Mesenchymal stem cell (in vitro differentiated cells and primary cell): ENCODE measurements at regions not wholly inside any gene's neighbourhood (a gene's known extent, or its start where the extent isn't known, plus 50 kb on each side); places are given as distances from the start of the nearest gene placed in this dataset.

Source experiments
- DNase-seq: peaks from one replicate; pipeline ENCODE4 v3.0.0-alpha.2; 2013
- H2AFZ ChIP-seq: one replicate; pipeline ENCODE4 v1.6.1; 2013; ENCODE audit warnings: low read depth, mild to moderate bottlenecking, control low read depth, inconsistent platforms, low read length, moderate library complexity
- H2AK5ac ChIP-seq: 2 replicates; pipeline ENCODE4 v1.6.1; 2013; ENCODE audit warnings: low read length, moderate library complexity, mild to moderate bottlenecking, inconsistent platforms; ENCODE audit not compliant: severe bottlenecking
- H2BK120ac ChIP-seq: one replicate; pipeline ENCODE4 v1.6.1; 2013; ENCODE audit warnings: low read depth, mild to moderate bottlenecking, inconsistent platforms, low read length, moderate library complexity
- H2BK12ac ChIP-seq, 2 experiments: one replicate each; pipeline ENCODE4 v1.6.1; 2013; ENCODE audit warnings: inconsistent platforms in 2 of 2, low read length in 2 of 2, mild to moderate bottlenecking in 2 of 2, moderate library complexity in 2 of 2, control low read depth in 1 of 2
- H2BK15ac ChIP-seq: one replicate; pipeline ENCODE4 v1.6.1; 2013; ENCODE audit warnings: mild to moderate bottlenecking, low read depth, inconsistent platforms; ENCODE audit not compliant: poor library complexity, severe bottlenecking
- H2BK5ac ChIP-seq: 2 replicates; pipeline ENCODE4 v1.6.1; 2013; ENCODE audit warnings: low read depth, mild to moderate bottlenecking, low read length, control low read depth, inconsistent platforms; ENCODE audit not compliant: poor library complexity, severe bottlenecking
- H3K14ac ChIP-seq, 2 experiments: one replicate each; pipeline ENCODE4 v1.6.1; 2013; ENCODE audit warnings: inconsistent platforms in 2 of 2, low read length in 2 of 2, control low read depth in 1 of 2, mild to moderate bottlenecking in 1 of 2, moderate library complexity in 1 of 2
- H3K18ac ChIP-seq, 2 experiments: one replicate each; pipeline ENCODE4 v1.6.1; 2013; ENCODE audit warnings: inconsistent platforms in 2 of 2, low read length in 2 of 2, control low read depth in 1 of 2, low read depth in 1 of 2, mild to moderate bottlenecking in 1 of 2
- H3K23ac ChIP-seq, 2 experiments: one replicate each; pipeline ENCODE4 v1.6.1; 2013; ENCODE audit warnings: inconsistent platforms in 2 of 2, low read length in 2 of 2, mild to moderate bottlenecking in 2 of 2, moderate library complexity in 2 of 2, control low read depth in 1 of 2
- H3K27ac ChIP-seq: 2 replicates; pipeline ENCODE4 v1.5.1; 2013; ENCODE audit warnings: mild to moderate bottlenecking, moderate library complexity, low read length, control low read depth, inconsistent platforms; ENCODE audit not compliant: poor library complexity, severe bottlenecking
- H3K27me3 ChIP-seq, 2 experiments: 2 replicates each; pipeline versions ENCODE4 v1.6.1 to v1.7.0; 2013; ENCODE audit warnings: low read length in 2 of 2, mild to moderate bottlenecking in 2 of 2, moderate library complexity in 2 of 2, control low read depth in 1 of 2, inconsistent platforms in 1 of 2; ENCODE audit not compliant: control insufficient read depth in 1 of 2, insufficient read depth in 1 of 2
- H3K36me3 ChIP-seq, 2 experiments: 2 replicates each; pipeline versions ENCODE4 v1.6.1 to v1.7.0; 2013; ENCODE audit warnings: low read length in 2 of 2, control low read depth in 1 of 2, inconsistent platforms in 1 of 2, low read depth in 1 of 2, mild to moderate bottlenecking in 1 of 2; ENCODE audit not compliant: insufficient read depth in 2 of 2, control insufficient read depth in 1 of 2
- H3K4ac ChIP-seq, 2 experiments: one replicate each; pipeline ENCODE4 v1.6.1; 2013; ENCODE audit warnings: inconsistent platforms in 2 of 2, low read length in 2 of 2, mild to moderate bottlenecking in 2 of 2, moderate library complexity in 2 of 2, control low read depth in 1 of 2, low read depth in 1 of 2
- H3K4me1 ChIP-seq: 2 replicates; pipeline ENCODE4 v1.6.1; 2013; ENCODE audit warnings: low read depth, low read length, control low read depth; ENCODE audit not compliant: control insufficient read depth, insufficient read depth
- H3K4me2 ChIP-seq: 2 replicates; pipeline ENCODE4 v1.6.1; 2013; ENCODE audit warnings: low read length, mild to moderate bottlenecking, inconsistent platforms; ENCODE audit not compliant: poor library complexity, severe bottlenecking
- H3K4me3 ChIP-seq, 2 experiments: 2 replicates each; pipeline versions ENCODE4 v1.5.1 to v1.7.0; 2013; ENCODE audit warnings: low read length in 2 of 2, mild to moderate bottlenecking in 2 of 2, control low read depth in 1 of 2, low read depth in 1 of 2; ENCODE audit not compliant: insufficient read depth in 1 of 2
- H3K79me1 ChIP-seq: replicated peaks from 2 replicates; pipeline ENCODE4 v1.6.1; 2013; ENCODE audit warnings: mild to moderate bottlenecking, control low read depth, low read length, inconsistent platforms; ENCODE audit not compliant: poor library complexity, severe bottlenecking
- H3K9ac ChIP-seq: 2 replicates; pipeline ENCODE4 v1.7.0; 2013; ENCODE audit warnings: mild to moderate bottlenecking, low read length, moderate library complexity
- H3K9me3 ChIP-seq: 2 replicates; pipeline ENCODE4 v1.7.0; 2013; ENCODE audit warnings: mild to moderate bottlenecking, low read length; ENCODE audit not compliant: control insufficient read depth
- H4K8ac ChIP-seq: one replicate; pipeline ENCODE4 v1.6.1; 2013; ENCODE audit warnings: inconsistent platforms, mild to moderate bottlenecking, low read length, moderate library complexity
- H4K91ac ChIP-seq: one replicate; pipeline ENCODE4 v1.6.1; 2013; ENCODE audit warnings: mild to moderate bottlenecking, low read length, inconsistent platforms
- WGBS: methylation state at CpG from one replicate; pipeline ENCODE4 v1.1.7; 2013; ENCODE audit warnings: mixed read lengths; 5-methylcytosine and 5-hydroxymethylcytosine counted together

DNA sequence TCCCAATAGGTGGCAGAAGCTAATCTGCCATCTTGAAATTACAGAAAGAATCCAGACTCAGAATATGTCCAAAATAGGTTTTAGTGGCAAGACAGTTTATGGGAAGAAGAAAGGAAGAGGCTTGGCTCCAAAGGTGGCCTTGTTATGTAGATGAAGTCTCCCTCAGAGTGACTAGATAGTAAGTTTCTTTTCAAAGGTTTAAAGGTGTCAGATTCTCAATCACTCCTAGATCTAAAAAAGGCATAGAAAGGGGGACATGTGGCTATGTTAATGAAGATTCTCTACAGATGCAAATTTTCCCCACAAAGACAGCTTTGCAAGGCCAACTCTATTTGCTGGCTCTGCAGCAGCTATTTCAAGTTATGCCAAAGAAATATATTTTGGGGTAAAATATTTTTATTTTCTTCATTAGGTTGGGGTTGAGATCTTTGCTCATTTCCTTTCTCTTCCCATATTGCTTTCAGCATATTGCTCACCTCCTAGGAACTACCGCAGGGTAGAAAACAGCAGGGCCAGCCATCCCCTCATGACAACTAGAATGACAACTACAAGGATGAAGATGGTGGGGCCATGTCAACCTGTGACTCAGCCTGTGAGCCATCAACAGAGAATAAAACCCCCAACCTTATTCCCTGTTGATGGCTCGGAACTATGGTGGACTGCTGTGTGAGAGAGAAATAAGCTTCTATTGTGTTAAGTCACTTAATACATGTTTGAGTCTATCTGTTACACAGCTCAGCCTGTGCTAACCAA lies 274.0 kb upstream of the GALNT17 start:
- 63% methylated on average over 1 of the region's 2 CpGs for WGBS
- Histone ChIP-seq H3K14ac (no peak overlapping the region), H2BK5ac (no peak overlapping the region), H3K9me3 (peaks cover 10% of the 10 kb centered on the region), H4K91ac (no peak overlapping the region), H3K36me3 (no peaks in the 10 kb centered on the region), H3K4me3 (no peak overlapping the region), H3K27ac (no peak overlapping the region), H3K4me2 (no peak overlapping the region), H3K9ac (no peak overlapping the region), H3K27me3 (peaks cover 0 to 18% of the 10 kb centered on the region in 2 experiments), H2AFZ (no peak overlapping the region), H3K18ac (no peak overlapping the region), H3K4me1 (no peaks in the 10 kb centered on the region), H3K23ac (no peak overlapping the region), H2AK5ac (no peak overlapping the region), H2BK12ac (no peak overlapping the region), H2BK15ac (no peak overlapping the region), H3K79me1 (no peaks in the 10 kb centered on the region), H3K4ac (no peak overlapping the region), H4K8ac (no peak overlapping the region), H2BK120ac (no peak overlapping the region)
- no peak for DNase-seq

DNA sequence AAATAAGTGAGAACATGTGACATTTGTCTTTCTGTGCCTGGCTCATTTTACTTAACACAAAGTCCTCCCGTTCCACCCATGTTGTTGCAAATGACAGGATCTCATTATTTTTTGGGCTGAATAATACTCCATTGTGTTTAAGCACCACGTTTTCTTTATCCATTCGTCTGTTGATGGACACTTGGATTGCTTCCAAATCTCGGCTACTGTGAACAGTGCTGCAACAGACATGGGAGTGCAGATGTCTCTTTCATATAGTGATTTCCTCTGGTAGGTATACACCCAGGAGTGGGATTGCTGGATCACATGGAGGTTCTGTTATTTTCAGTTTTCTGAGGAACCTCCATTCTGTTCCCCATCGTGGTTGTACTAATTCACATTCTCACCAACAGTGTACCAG lies 264.4 kb upstream of the GALNT17 start:
- no peak overlapping the region for H3K14ac ChIP-seq
- H3K4me2 ChIP-seq, result no peak overlapping the region
- DNase-seq, result no peak
- H2BK15ac ChIP-seq, result no peak overlapping the region
- peaks cover 6% of the 10 kb centered on the region for H3K9me3 ChIP-seq
- no peak overlapping the region for H2BK120ac ChIP-seq
- H3K4ac ChIP-seq, result no peak overlapping the region
- no peaks in the 10 kb centered on the region for H3K79me1 ChIP-seq
- H2BK5ac ChIP-seq, result no peak overlapping the region
- no peak overlapping the region for H4K91ac ChIP-seq
- WGBS, result 58% methylated on average over 5 of the region's 5 CpGs
- no peak overlapping the region for H2AFZ ChIP-seq
- no peak overlapping the region for H3K23ac ChIP-seq
- no peak overlapping the region for H3K4me3 ChIP-seq
- H4K8ac ChIP-seq, result no peak overlapping the region
- H2AK5ac ChIP-seq, result no peak overlapping the region
- no peak overlapping the region for H3K27ac ChIP-seq
- H3K36me3 ChIP-seq, result no peaks in the 10 kb centered on the region
- H3K9ac ChIP-seq, result no peak overlapping the region
- H3K4me1 ChIP-seq, result no peaks in the 10 kb centered on the region
- H3K18ac ChIP-seq, result no peak overlapping the region
- H2BK12ac ChIP-seq, result no peak overlapping the region
- no peaks in the 10 kb centered on the region for H3K27me3 ChIP-seq

DNA sequence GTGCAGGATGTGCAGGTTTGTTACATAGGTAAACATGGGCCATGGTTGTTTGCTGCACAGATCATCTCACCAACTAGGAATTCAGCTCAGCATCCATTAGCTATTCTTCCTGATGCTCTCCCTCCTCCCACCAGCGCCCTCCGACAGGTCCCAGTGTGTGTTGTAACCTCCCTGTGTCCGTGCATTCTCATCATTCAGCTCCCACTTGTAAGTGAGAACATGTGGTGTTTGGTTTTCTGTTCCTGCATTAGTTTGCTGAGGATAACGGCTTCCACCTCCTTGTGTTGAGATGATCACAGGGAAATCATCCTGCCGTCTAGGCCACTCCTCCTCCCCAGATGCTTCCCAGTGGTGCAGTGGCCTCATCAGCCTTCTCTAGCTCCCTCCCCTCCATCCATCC lies 261.6 kb upstream of the GALNT17 start:
- H3K18ac ChIP-seq, result no peak overlapping the region
- H3K36me3 ChIP-seq, result no peaks in the 10 kb centered on the region
- H2AFZ ChIP-seq, result no peak overlapping the region

DNA sequence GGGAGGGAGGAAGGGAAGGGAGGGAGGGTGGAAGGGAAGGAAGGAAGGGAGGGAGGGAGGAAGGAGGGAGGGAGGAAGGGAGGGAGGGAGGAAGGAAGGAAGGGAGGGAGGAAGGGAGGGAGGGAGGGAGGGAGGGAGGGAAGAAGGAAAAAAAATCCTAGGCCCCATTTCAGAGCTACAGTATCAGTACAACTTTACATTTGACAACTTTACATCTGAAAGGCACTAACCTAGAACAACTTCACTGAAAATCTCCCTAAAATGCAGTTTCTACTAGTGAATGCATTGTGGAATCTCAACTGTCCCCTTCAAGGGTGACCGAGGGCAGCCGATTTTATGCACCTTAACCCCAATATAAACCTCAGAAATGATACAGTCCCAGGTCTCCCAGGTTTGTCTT lies 259.8 kb upstream of the GALNT17 start:
- no peaks in the 10 kb centered on the region for H3K9me3 ChIP-seq
- no peak overlapping the region for H3K27ac ChIP-seq
- H2BK5ac ChIP-seq, result no peak overlapping the region
- H3K4me2 ChIP-seq, result no peak overlapping the region
- no peak overlapping the region for H2BK15ac ChIP-seq
- H4K8ac ChIP-seq, result no peak overlapping the region
- no peak overlapping the region for H3K4ac ChIP-seq
- no peak overlapping the region for H3K9ac ChIP-seq
- H2AFZ ChIP-seq, result no peak overlapping the region
- H3K36me3 ChIP-seq, result no peaks in the 10 kb centered on the region
- DNase-seq, result no peak
- no peak overlapping the region for H2AK5ac ChIP-seq
- no peak overlapping the region for H2BK12ac ChIP-seq
- H3K4me3 ChIP-seq, result no peak overlapping the region
- no peaks in the 10 kb centered on the region for H3K79me1 ChIP-seq
- H3K27me3 ChIP-seq, result no peaks in the 10 kb centered on the region
- 67% methylated on average over 1 of the region's 2 CpGs for WGBS
- H3K18ac ChIP-seq, result no peak overlapping the region
- no peak overlapping the region for H2BK120ac ChIP-seq
- no peaks in the 10 kb centered on the region for H3K4me1 ChIP-seq
- no peak overlapping the region for H4K91ac ChIP-seq
- H3K14ac ChIP-seq, result no peak overlapping the region
- no peak overlapping the region for H3K23ac ChIP-seq

More for the DNA sequence above, 261.6 kb upstream of the GALNT17 start:
- H3K4me1 ChIP-seq, result no peaks in the 10 kb centered on the region
- H2BK120ac ChIP-seq, result no peak overlapping the region
- no peak overlapping the region for H4K91ac ChIP-seq
- no peaks in the 10 kb centered on the region for H3K9me3 ChIP-seq
- H2BK5ac ChIP-seq, result no peak overlapping the region
- H3K79me1 ChIP-seq, result no peaks in the 10 kb centered on the region
- no peak overlapping the region for H3K23ac ChIP-seq
- H3K4me3 ChIP-seq, result no peak overlapping the region
- no peaks in the 10 kb centered on the region for H3K27me3 ChIP-seq
- H3K4ac ChIP-seq, result no peak overlapping the region
- WGBS, result 75% methylated on average over 2 of the region's 5 CpGs
- no peak overlapping the region for H3K14ac ChIP-seq
- H4K8ac ChIP-seq, result no peak overlapping the region
- H2BK12ac ChIP-seq, result no peak overlapping the region
- H2BK15ac ChIP-seq, result no peak overlapping the region
- DNase-seq, result no peak
- H3K27ac ChIP-seq, result no peak overlapping the region
- no peak overlapping the region for H2AK5ac ChIP-seq
- no peak overlapping the region for H3K9ac ChIP-seq
- no peak overlapping the region for H3K4me2 ChIP-seq
